ENCODE measurements at regions not wholly inside any gene's neighbourhood (a gene's known extent, or its start where the extent isn't known, plus 50 kb on each side); places are given as distances from the start of the nearest gene placed in this dataset.

GRCh38 chr2:39517622-39518021 is 80.5 kb upstream of the MAP4K3 start:
- Histone ChIP-seq H3K27ac (peak overlapping the region in 1 of 2 donors; percentile 43), H3K4me1 (peaks cover 0 to 34% (median 9%) of the 10 kb centered on the region in 4 donors), H3K4me3 (no peak overlapping the region), H3K36me3 (no peaks in the 10 kb centered on the region), H3K27me3 (no peaks in the 10 kb centered on the region), H3K9me3 (no peaks in the 10 kb centered on the region)
- intact Hi-C loops (cut with DNase I; ENCODE audit: low total_unique reads), result no loop called here
- no peak for TF ChIP-seq CTCF (IDR thresholded peaks at IDR 0.05)
- no peak for DNase-seq

GRCh38 chr2:39519886-39520285 is 82.8 kb upstream of the MAP4K3 start:
- H3K27ac ChIP-seq, result no peak overlapping the region
- peaks cover 0 to 41% (median 10%) of the 10 kb centered on the region in 4 donors for H3K4me1 ChIP-seq
- H3K36me3 ChIP-seq, result no peaks in the 10 kb centered on the region
- H3K27me3 ChIP-seq, result no peaks in the 10 kb centered on the region
- DNase-seq, result no peak
- intact Hi-C loops (cut with DNase I; ENCODE audit: low total_unique reads), result no loop called here
- no peak overlapping the region for H3K4me3 ChIP-seq
- H3K9me3 ChIP-seq, result no peaks in the 10 kb centered on the region
- TF ChIP-seq CTCF (IDR thresholded peaks at IDR 0.05), result no peak

- no peak overlapping the region for H3K27ac ChIP-seq
- intact Hi-C loops (cut with DNase I; ENCODE audit: low total_unique reads), result no loop called here
- peaks cover 0 to 42% (median 8%) of the 10 kb centered on the region in 4 donors for H3K4me1 ChIP-seq
- H3K4me3 ChIP-seq, result no peak overlapping the region
- no peak for TF ChIP-seq CTCF (IDR thresholded peaks at IDR 0.05)
- H3K36me3 ChIP-seq, result no peaks in the 10 kb centered on the region
- no peaks in the 10 kb centered on the region for H3K9me3 ChIP-seq
- H3K27me3 ChIP-seq, result no peaks in the 10 kb centered on the region
- DNase-seq, result no peak
Observed at GRCh38 chr2:39521876-39522517, 84.9 kb upstream of the MAP4K3 start.

GRCh38 chr2:39522518-39522877 is 85.4 kb upstream of the MAP4K3 start:
- intact Hi-C loops (cut with DNase I; ENCODE audit: low total_unique reads), result no loop called here
- Histone ChIP-seq H3K4me3 (no peak overlapping the region), H3K4me1 (peaks cover 0 to 37% (median 8%) of the 10 kb centered on the region in 4 donors), H3K27me3 (no peaks in the 10 kb centered on the region), H3K9me3 (no peaks in the 10 kb centered on the region), H3K27ac (no peak overlapping the region), H3K36me3 (no peaks in the 10 kb centered on the region)
- no peak for TF ChIP-seq CTCF (IDR thresholded peaks at IDR 0.05)
- no peak for DNase-seq

- no peaks in the 10 kb centered on the region for H3K9me3 ChIP-seq
- H3K27ac ChIP-seq, result peak overlapping the region in 1 of 2 donors; percentile 26
- intact Hi-C loops (cut with DNase I; ENCODE audit: low total_unique reads), result no loop called here
- no peak for TF ChIP-seq CTCF (IDR thresholded peaks at IDR 0.05)
- H3K4me1 ChIP-seq, result peaks cover 0 to 35% (median 8%) of the 10 kb centered on the region in 4 donors
- H3K4me3 ChIP-seq, result no peak overlapping the region
- DNase-seq, result no peak
- no peaks in the 10 kb centered on the region for H3K36me3 ChIP-seq
- H3K27me3 ChIP-seq, result no peaks in the 10 kb centered on the region
Observed at GRCh38 chr2:39523308-39524044, 86.4 kb upstream of the MAP4K3 start.
